ENCODE measurements at regions not wholly inside any gene's neighbourhood (a gene's known extent, or its start where the extent isn't known, plus 50 kb on each side); places are given as distances from the start of the nearest gene placed in this dataset.

GRCh38 chr2:22719396-22719795, 665.6 kb upstream of the KLHL29 start:
- CTCF ChIA-PET, result no interaction called here
- H3K4me3 ChIP-seq, result no peak overlapping the region
- ATAC-seq (no peak), DNase-seq (ENCODE audit: low read depth in 1 of 2, low spot score in 1 of 2) (no peak), FAIRE-seq (no peak)
- no peak for TF ChIP-seq HOXA7 (CRISPR knock-in tag; IDR thresholded peaks at IDR 0.05)
- TF ChIP-seq, protein P1, sequence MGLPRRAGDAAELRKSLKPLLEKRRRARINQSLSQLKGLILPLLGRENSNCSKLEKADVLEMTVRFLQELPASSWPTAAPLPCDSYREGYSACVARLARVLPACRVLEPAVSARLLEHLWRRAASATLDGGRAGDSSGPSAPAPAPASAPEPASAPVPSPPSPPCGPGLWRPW (IDR thresholded peaks at IDR 0.05), result no peak
- no peak for TF ChIP-seq ZSCAN20 (CRISPR knock-in tag; IDR thresholded peaks at IDR 0.05)
- TF ChIP-seq RNF2 (IDR thresholded peaks at IDR 0.05; ENCODE audit: borderline replicate concordance, low read depth), result no peak
- TF ChIP-seq TFCP2L1 (CRISPR knock-in tag; IDR thresholded peaks at IDR 0.05), result no peak
- no peak for TF ChIP-seq HMGXB4 (CRISPR knock-in tag; IDR thresholded peaks at IDR 0.05; ENCODE audit: borderline replicate concordance)
- TF ChIP-seq PHF8 (IDR thresholded peaks at IDR 0.05; ENCODE audit: borderline replicate concordance, low read depth), result no peak
- TF ChIP-seq CHD4 (IDR thresholded peaks at IDR 0.05; ENCODE audit: borderline replicate concordance), result no peak
- TF ChIP-seq HOXB5 (CRISPR knock-in tag; IDR thresholded peaks at IDR 0.05), result no peak
- no peak for TF ChIP-seq FOXS1 (CRISPR knock-in tag; IDR thresholded peaks at IDR 0.05)
- TF ChIP-seq ZC3H11A (IDR thresholded peaks at IDR 0.05), result no peak
- no peak for TF ChIP-seq ELK1 (IDR thresholded peaks at IDR 0.05; ENCODE audit: low read depth, low read length)
- TF ChIP-seq NFE2L2 (conservative IDR thresholded peaks at IDR 0.05; ENCODE audit: low read length), result no peak
- no peak for TF ChIP-seq PBX3 (IDR thresholded peaks at IDR 0.05)
- TF ChIP-seq REST (IDR thresholded peaks at IDR 0.05), result no peak
- H3K9me3 ChIP-seq, result no peaks in the 10 kb centered on the region
- no peak overlapping the region for H3K4me2 ChIP-seq
- POLR2A ChIA-PET, result no interaction called here
- H3K4me1 ChIP-seq, result no peaks in the 10 kb centered on the region
- no peak overlapping the region for H3K27ac ChIP-seq

DNA sequence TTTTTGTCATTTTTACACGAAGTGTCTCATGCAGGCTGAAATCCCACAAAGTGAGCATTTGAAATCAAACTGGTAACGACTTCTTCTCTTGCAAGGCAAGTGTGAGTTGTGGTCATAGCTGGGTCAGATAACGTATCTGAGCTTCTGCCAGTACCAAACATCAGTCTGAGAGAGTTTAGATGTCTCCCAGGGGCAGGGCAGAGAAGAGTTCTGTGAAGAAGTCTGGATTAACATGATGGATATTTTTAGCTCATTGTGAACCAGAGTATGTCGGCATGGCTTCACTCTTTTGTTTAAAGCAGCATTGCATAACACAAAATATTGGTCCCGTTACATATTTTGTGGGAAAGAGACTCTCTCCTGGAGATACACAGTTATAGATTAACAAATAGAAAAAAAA, 655.5 kb upstream of the KLHL29 start:
- WGBS (ENCODE audit: missing lambda C conversion rate), result 3% methylated on average over 5 of the region's 5 CpGs
- TF ChIP-seq, protein P2, sequence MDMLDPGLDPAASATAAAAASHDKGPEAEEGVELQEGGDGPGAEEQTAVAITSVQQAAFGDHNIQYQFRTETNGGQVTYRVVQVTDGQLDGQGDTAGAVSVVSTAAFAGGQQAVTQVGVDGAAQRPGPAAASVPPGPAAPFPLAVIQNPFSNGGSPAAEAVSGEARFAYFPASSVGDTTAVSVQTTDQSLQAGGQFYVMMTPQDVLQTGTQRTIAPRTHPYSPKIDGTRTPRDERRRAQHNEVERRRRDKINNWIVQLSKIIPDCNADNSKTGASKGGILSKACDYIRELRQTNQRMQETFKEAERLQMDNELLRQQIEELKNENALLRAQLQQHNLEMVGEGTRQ (IDR thresholded peaks at IDR 0.05), result no peak
- TF ChIP-seq MAX (IDR thresholded peaks at IDR 0.05) (no peak), NPAS2 (CRISPR knock-in tag; IDR thresholded peaks at IDR 0.05; ENCODE audit: borderline replicate concordance) (no peak), HEYL (CRISPR knock-in tag; IDR thresholded peaks at IDR 0.05) (no peak), TFCP2L1 (CRISPR knock-in tag; IDR thresholded peaks at IDR 0.05) (no peak), PHF8 (IDR thresholded peaks at IDR 0.05; ENCODE audit: borderline replicate concordance, low read depth) (no peak), EP300 (IDR thresholded peaks at IDR 0.05) (no peak), JUNB (IDR thresholded peaks at IDR 0.05) (no peak), TP53 (CRISPR knock-in tag; IDR thresholded peaks at IDR 0.05) (no peak), EHF (CRISPR knock-in tag; IDR thresholded peaks at IDR 0.05) (no peak), ESRRA (IDR thresholded peaks at IDR 0.05; ENCODE audit: borderline replicate concordance, low read length) (no peak), RARB (CRISPR knock-in tag; IDR thresholded peaks at IDR 0.05) (no peak)
- TF ChIP-seq, protein P3, sequence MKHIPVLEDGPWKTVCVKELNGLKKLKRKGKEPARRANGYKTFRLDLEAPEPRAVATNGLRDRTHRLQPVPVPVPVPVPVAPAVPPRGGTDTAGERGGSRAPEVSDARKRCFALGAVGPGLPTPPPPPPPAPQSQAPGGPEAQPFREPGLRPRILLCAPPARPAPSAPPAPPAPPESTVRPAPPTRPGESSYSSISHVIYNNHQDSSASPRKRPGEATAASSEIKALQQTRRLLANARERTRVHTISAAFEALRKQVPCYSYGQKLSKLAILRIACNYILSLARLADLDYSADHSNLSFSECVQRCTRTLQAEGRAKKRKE (CRISPR knock-in tag; IDR thresholded peaks at IDR 0.05; ENCODE audit: low read depth), result no peak
- ChIA-PET CTCF (no interaction called here), POLR2A (no interaction called here)
- Histone ChIP-seq H3K27ac (no peak overlapping the region), H3K4me1 (no peaks in the 10 kb centered on the region), H3K4me2 (no peak overlapping the region), H3K9me3 (no peaks in the 10 kb centered on the region), H3K4me3 (no peak overlapping the region)
- DNase-seq (ENCODE audit: low read depth in 1 of 2, low spot score in 1 of 2) (no peak), FAIRE-seq (no peak), ATAC-seq (no peak)
